DMS 273 treated with DMSO at 0.1 percent for 48 hours (cell line): ENCODE measurements at regions not wholly inside any gene's neighbourhood (a gene's known extent, or its start where the extent isn't known, plus 50 kb on each side); places are given as distances from the start of the nearest gene placed in this dataset.
"Not testable (repeated sequence)": the region's sequence is repeated elsewhere in the genome, so short reads cannot be mapped to it uniquely, and the experiment has no call there.

Experiments used
- DNase-seq: peaks from one replicate; lab custom pipeline; 2025; lab: John Stamatoyannopoulos, UW

DNA sequence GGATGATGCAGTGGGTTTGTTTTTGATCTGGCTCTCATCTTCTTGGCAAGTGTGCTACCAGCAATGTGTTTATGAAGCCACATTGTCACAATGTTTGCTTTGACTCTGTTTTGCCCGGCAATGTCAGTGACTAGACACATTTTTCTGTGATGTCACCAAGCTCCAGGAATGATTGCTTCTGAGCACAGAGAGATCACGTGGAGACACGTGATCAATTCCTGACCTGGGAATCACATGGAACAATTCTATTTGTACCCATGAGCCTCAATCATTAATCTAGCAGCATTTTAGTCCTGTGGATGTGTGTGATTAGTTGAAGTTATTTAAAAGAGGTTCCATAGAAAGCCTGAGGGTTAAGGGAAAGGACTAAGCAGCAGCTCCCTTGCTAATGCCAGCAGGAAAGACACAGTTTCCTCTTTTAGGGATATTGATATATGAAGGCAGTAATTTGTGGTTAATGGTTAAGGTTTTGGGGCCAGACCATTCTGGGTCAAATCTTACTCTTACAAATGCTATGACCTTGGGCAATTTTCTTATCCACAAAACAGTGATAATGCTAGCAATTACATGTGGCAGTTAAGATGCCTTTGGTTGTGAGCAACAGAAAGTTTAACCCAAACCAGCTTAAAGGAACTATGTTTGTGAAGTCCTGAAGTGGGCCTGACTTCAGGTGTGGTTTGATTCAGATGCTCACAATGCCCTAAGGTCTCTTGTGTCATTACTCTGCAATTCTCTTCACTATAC is 59.0 kb downstream of the FASLG start:
- DNase-seq, result no peak

GRCh38 chr1:172719066-172719627 is 60.2 kb downstream of the FASLG start:
- no peak for DNase-seq

GRCh38 chr1:172719694-172720138 is 60.8 kb downstream of the FASLG start:
- no peak for DNase-seq

DNA sequence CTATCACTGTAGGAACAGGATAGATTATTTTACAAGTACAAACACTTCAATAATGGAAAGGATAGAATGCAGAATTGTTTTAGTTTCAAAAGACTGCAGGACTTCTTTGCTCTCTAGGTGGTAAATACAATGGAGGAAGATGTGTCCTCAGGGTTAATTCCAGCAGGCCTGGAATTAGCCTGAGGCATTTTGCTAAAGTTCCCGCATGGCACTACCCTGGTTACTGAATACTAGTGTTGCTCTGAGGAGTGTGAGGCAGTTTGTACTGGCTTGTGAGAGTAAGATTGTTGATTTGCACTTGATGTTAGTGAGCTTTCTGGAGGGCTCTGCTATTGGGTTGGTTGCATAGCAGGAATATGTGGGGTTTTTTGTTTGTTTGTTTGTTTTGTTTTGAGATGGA is 61.4 kb downstream of the FASLG start:
- DNase-seq, result no peak

DNA sequence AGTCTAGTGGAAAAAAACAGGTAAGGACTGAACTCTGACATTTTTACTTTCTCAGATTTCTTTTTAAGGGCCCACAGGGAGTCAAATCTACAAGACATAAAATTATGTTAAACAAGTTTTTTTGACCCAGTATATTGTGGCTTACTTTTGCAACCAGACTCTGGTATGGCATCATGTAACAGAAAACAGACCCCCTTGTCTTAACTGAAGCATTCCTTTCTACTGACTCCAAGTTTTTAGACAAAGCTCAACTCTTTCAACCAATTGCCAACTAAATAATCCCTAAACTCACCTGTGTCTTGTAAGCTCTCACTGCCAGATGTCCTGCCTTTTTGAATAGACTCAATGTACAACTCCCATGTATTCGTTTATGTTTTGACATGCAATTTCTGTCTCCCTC is 64.3 kb downstream of the FASLG start:
- DNase-seq, result no peak

GRCh38 chr1:172724232-172724631 is 65.3 kb downstream of the FASLG start:
- no peak for DNase-seq

DNA sequence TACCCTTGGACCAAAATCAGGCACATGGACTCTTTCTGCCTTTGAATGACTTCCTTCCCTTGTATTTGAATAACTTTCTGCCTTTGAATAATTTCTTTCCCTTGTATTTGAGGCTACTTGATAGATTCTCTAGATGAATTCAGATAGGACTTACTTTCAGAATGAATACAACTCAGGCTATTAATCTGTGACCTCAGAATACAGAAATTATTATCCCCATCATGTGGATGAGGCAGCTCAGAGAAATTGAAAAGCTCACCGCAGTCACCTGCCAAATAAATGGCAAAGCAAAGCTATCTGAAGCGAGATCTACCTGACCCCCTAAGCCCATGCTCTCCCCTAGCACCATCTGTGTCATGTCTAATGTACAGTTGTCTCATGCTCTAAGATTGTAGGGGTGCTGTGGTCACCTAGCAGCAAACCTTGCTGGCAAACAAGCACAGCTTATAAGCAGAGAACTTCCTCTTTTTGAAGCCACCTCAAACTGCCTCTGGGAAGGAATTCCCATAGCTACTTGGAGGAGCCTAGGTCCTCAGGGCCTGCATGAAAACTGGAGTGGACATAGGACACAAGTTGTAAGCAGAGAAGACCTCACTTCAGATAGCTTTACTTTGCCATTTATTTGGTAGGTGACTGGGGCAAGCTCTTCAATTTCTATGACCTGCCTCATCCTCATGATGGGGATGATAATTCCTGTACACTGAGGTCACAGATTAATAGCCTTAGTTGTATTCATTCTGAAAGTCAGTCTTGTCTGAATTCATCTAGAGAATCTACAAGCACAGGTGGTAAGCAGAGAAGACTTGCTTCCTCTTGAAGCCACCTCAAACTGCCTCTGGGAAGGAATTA is 66.1 kb downstream of the FASLG start:
- DNase-seq, result no peak

DNA sequence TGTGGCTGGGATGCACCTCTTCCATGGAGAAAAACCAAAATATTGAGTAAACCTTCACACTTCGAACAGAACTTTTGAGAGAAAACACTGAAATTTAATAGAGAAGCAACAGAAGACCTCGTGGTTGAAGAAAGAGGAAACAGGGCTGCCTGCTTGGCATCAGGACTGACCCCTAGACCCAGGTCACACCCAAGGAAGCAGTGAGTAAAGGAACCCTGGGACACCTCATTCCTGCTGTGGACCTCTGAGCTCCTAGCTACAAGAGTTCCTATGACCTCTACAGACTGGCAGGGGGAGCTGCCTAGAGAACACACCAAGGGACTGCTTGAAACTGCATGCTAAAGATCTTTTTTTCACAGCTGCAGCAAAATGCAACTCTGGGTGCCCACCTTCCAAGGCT is 67.8 kb downstream of the FASLG start:
- DNase-seq, result no peak

DNA sequence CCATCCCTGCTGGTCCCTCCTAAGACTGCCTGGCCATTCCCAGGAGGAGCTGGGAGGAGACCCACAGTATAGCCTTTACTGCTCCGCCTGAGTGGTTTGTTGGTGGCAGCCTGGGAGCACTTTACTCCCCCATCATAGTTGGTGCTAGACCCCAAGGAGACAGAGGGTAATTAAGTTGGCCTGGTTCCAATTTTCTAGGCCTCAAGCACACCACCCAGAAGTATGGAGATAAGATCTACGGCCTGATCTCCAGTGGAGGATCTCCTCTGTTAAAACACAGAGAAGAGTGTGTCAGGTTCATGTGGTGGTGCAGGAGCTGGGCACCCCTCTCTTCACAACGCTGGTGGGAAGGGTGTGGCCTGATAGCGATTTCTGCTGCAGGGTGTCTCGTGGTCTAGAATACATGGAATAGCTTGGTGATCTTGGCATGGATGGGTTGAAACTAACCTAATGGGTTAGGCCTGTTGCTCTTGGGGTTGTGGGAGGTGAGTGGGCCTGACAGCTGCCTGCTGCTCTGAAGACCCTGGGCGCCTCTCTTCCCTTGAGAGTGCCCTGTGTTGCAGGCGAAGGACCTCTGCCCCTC is 68.5 kb downstream of the FASLG start:
- DNase-seq, result no peak

- peak; percentile 7 for DNase-seq
These were observed 69.2 kb downstream of the FASLG start for GRCh38 chr1:172727956-172728603.

- not testable (repeated sequence) for DNase-seq
These were observed 69.8 kb downstream of the FASLG start for GRCh38 chr1:172728705-172729104.

DNA sequence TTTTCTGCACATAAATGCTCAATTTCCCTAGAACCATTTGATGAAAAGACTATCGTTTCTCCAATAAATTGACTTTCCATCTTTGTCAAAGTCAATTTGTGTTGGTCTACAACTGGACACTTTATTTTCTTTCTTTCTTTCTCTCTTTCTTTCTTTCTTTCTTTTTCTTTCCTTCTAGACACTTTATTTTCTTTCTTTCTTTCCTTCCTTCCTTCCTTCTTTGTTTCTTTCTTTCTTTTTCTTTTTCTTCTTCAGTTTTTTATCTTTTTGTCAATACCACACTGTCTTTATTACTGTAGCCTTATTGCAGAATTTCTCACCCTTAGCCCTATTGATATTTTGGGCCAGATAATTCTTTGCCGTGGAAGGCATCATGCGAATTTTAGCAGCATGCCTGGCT is 73.5 kb downstream of the FASLG start:
- no peak for DNase-seq

GRCh38 chr1:172733815-172734214 is 74.9 kb downstream of the FASLG start:
- DNase-seq, result no peak

DNA sequence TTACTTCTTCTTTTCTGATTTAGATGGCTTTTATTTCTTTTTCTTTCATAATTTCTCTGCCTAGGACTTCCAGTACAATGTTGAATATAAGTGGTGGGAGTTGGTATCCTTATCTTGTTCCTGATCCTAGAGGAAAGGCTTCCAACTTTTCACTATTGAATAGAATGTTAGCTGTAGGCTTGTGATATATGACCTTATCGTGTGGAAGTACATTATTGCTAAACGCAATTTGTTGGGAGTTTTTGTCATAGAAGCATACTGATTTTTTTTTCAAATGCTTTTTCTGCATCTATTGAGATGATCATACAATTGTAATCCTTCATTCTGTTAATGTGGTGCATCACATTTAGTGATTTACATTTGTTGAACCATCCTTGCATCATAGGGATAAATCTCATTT is 79.5 kb downstream of the FASLG start:
- DNase-seq, result no peak

- no peak for DNase-seq
These were observed 83.9 kb downstream of the FASLG start for GRCh38 chr1:172742599-172743500.

- DNase-seq, result no peak
These were observed 86.1 kb downstream of the FASLG start for GRCh38 chr1:172745014-172745413.

DNA sequence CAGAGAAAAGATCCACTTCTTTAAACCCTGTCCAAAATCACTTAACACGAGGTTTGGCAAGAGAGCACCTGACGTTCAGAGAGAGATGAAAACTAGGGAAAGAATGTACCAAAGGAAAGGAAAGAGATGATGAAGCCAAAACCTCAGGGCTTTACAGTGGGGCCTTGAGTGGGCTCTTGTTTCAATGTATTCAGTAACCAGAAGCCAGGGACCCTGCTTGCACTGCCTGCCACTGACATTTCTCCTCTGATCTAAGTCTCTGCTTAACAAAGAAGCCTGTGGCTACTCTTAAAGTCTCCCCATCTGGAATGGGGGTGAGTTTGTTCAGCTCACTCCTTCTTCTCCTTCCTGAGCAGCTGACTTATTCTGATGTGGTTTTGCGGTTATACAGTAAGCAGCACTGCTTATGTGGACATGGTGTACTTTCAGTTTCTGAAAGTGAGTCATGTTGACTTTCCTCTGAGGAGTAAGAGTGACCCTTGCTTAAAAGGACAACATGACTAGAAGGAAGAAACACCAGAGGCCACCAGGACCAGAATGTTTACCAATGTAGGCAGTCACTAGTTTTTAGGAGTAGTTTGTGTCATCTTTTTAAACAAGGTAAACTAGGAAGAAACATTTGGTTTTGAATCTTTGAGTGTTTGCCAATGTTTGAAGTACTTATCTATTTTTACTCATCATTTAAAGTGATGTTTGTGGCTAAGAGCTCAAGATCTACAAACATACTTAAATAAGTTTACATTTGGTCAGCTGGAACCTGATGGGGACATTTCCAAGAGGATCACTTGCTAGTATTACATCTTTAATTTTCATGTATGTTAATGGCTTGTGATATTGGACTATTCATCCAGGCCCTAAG is 87.4 kb downstream of the FASLG start:
- DNase-seq, result no peak

- no peak for DNase-seq
These were observed 89.3 kb downstream of the FASLG start for GRCh38 chr1:172748201-172748600.

DNA sequence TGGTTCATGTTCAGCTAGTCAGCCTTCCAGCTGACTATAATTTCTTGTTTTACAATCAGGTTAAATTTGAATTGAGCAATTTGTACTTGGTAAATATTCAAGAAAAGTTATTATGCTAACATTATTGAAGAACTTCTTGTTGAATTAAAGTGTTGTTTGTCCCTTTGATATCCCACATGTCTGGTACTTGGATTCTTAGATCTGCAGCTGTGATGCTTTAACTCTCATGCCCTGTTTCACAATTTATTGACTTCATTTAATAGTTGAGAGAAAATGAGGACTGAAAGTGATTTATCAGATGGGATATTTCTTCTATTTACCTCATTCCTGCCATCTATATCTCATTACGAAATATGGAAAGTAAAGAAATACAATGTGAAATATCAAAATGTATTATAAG is 92.8 kb downstream of the FASLG start:
- no peak for DNase-seq

GRCh38 chr1:172753964-172754363 is 95.1 kb downstream of the FASLG start:
- no peak for DNase-seq
